IMR-90 (cell line): ENCODE measurements at regions not wholly inside any gene's neighbourhood (a gene's known extent, or its start where the extent isn't known, plus 50 kb on each side); places are given as distances from the start of the nearest gene placed in this dataset.
"Not testable (repeated sequence)": the region's sequence is repeated elsewhere in the genome, so short reads cannot be mapped to it uniquely, and the experiment has no call there.

ENCODE experiments used
- ATAC-seq: fragments of 200-7000 bp; cut with Tn5 transposase; 2 replicates; pipeline ENCODE4 v1.9.1; 2020; ENCODE audit warnings: low read depth, mild to moderate bottlenecking, moderate library complexity
- BruUV-seq: library from RNA; stranded (reverse); fragments of 400-500 nt; replicated peaks from 2 replicates; lab custom pipeline; 2021; lab: Mats Ljungman, UMichigan
- CTCF ChIA-PET: fragments of 300-600 bp; formaldehyde crosslinking; extraction: SDS; loops from one replicate; lab custom pipeline; 2021; ENCODE audit warnings: antibody characterized with exemption; lab: Yijun Ruan, JAX
- POLR2A ChIA-PET: fragments of 300-600 bp; sonication (Branson Sonifier 250); formaldehyde crosslinking; loops from one replicate; lab custom pipeline; 2022; ENCODE audit warnings: antibody characterized with exemption; ENCODE audit not compliant: unreplicated experiment; lab: Charles Lee
- DNase-seq: peaks from one replicate; pipeline ENCODE4 v3.0.0; 2013
- H2AFZ ChIP-seq: replicated peaks from 2 replicates; pipeline ENCODE3; 2013; ENCODE audit warnings: low read length, mild to moderate bottlenecking; ENCODE audit not compliant: poor library complexity
- H2AK5ac ChIP-seq: 2 replicates; pipeline ENCODE4 v1.6.1; 2013; ENCODE audit warnings: low read depth, low read length, inconsistent platforms
- H2AK9ac ChIP-seq: replicated peaks from 2 replicates; pipeline ENCODE3; 2013; ENCODE audit warnings: mild to moderate bottlenecking, low read depth, low read length, moderate library complexity; ENCODE audit not compliant: poor library complexity
- H2BK120ac ChIP-seq: 2 replicates; pipeline ENCODE4 v1.6.1; 2013; ENCODE audit warnings: low read depth, low read length, inconsistent platforms
- H2BK15ac ChIP-seq: 3 replicates; pipeline ENCODE4 v1.6.1; 2013; ENCODE audit warnings: low read depth, low read length, inconsistent platforms
- H2BK20ac ChIP-seq: 2 replicates; pipeline ENCODE4 v1.6.1; 2013; ENCODE audit warnings: low read depth, mild to moderate bottlenecking, inconsistent platforms, low read length, moderate library complexity
- H2BK5ac ChIP-seq: 2 replicates; pipeline ENCODE4 v1.6.1; 2013; ENCODE audit warnings: mild to moderate bottlenecking, low read depth, low read length, inconsistent platforms; ENCODE audit not compliant: poor library complexity, severe bottlenecking
- H3K14ac ChIP-seq: replicated peaks from 2 replicates; pipeline ENCODE4 v1.6.1; 2013; ENCODE audit warnings: low read depth, low read length, inconsistent platforms
- H3K18ac ChIP-seq: 2 replicates; pipeline ENCODE4 v1.6.1; 2013; ENCODE audit warnings: low read depth, low read length, control low read depth
- H3K23ac ChIP-seq: 2 replicates; pipeline ENCODE4 v1.6.1; 2013; ENCODE audit warnings: low read depth, low read length, inconsistent platforms
- H3K27ac ChIP-seq: 2 replicates; pipeline ENCODE4 v1.5.1; 2013; ENCODE audit warnings: mild to moderate bottlenecking, control low read depth, low read length; ENCODE audit not compliant: insufficient read depth
- H3K27me3 ChIP-seq: 2 replicates; pipeline ENCODE4 v1.6.1; 2013; ENCODE audit warnings: low read length; ENCODE audit not compliant: control insufficient read depth, insufficient read depth
- H3K36me3 ChIP-seq: 2 replicates; pipeline ENCODE4 v1.6.1; 2013; ENCODE audit warnings: low read length, mixed read lengths; ENCODE audit not compliant: control insufficient read depth, insufficient read depth
- H3K4ac ChIP-seq: 2 replicates; pipeline ENCODE4 v1.6.1; 2013; ENCODE audit warnings: low read depth, low read length, inconsistent platforms
- H3K4me1 ChIP-seq: 2 replicates; pipeline ENCODE4 v1.6.1; 2013; ENCODE audit warnings: low read length, mixed read lengths; ENCODE audit not compliant: control insufficient read depth, insufficient read depth
- H3K4me2 ChIP-seq: 2 replicates; pipeline ENCODE4 v1.6.1; 2013; ENCODE audit warnings: low read depth, mild to moderate bottlenecking, control low read depth, low read length, moderate library complexity
- H3K4me3 ChIP-seq: 2 replicates; pipeline ENCODE4 v1.5.1; 2013; ENCODE audit warnings: low read depth, mild to moderate bottlenecking, control low read depth, low read length, moderate library complexity; ENCODE audit not compliant: insufficient read depth
- H3K56ac ChIP-seq: 2 replicates; pipeline ENCODE4 v1.6.1; 2013; ENCODE audit warnings: low read length, inconsistent platforms; ENCODE audit not compliant: insufficient read depth; ENCODE audit errors: extremely low read depth
- H3K79me1 ChIP-seq, 2 experiments: 2 replicates each; pipeline ENCODE4 v1.6.1; 2013; ENCODE audit warnings: low read length in 2 of 2, inconsistent platforms in 1 of 2, low read depth in 1 of 2
- H3K9ac ChIP-seq: 2 replicates; pipeline ENCODE4 v1.6.1; 2013; ENCODE audit warnings: low read depth, low read length, control low read depth
- H3K9me1 ChIP-seq: 2 replicates; pipeline ENCODE4 v1.6.1; 2013; ENCODE audit warnings: low read length, inconsistent platforms; ENCODE audit not compliant: insufficient read depth
- H3K9me3 ChIP-seq: 2 replicates; pipeline ENCODE4 v1.6.1; 2013; ENCODE audit warnings: low read length; ENCODE audit not compliant: control insufficient read depth, insufficient read depth
- H4K20me1 ChIP-seq: 2 replicates; pipeline ENCODE4 v1.6.1; 2013; ENCODE audit warnings: low read length, inconsistent platforms; ENCODE audit not compliant: insufficient read depth
- H4K5ac ChIP-seq: 2 replicates; pipeline ENCODE4 v1.6.1; 2013; ENCODE audit warnings: mild to moderate bottlenecking, low read depth, low read length, control low read depth
- H4K8ac ChIP-seq, 2 experiments: 2 replicates each; pipeline ENCODE4 v1.6.1; 2013; ENCODE audit warnings: low read depth in 2 of 2, low read length in 2 of 2, control low read depth in 1 of 2, inconsistent platforms in 1 of 2
- H4K91ac ChIP-seq: 2 replicates; pipeline ENCODE4 v1.6.1; 2013; ENCODE audit warnings: low read depth, low read length, inconsistent platforms; ENCODE audit not compliant: insufficient read depth
- WGBS, 2 experiments: methylation state at CpG; one replicate each; pipeline versions ENCODE4 v1.1.5 to v1.1.7; 2013; ENCODE audit warnings: missing lambda C conversion rate in 2 of 2; ENCODE audit not compliant: insufficient read length in 1 of 2; ENCODE audit errors: extremely low coverage in 2 of 2; 5-methylcytosine and 5-hydroxymethylcytosine counted together
- dilution Hi-C: fragments of 300-500 bp; cut with HindIII; formaldehyde crosslinking; loops from one replicate; pipeline ENCODE4 v1.14.3; 2018; ENCODE audit warnings: low sequenced_read_pairs; ENCODE audit not compliant: unreplicated experiment
- in situ Hi-C: fragments of 300-500 bp; cut with MboI; formaldehyde crosslinking; loops from 3 replicates; pipeline ENCODE4 v1.14.3; 2019; ENCODE audit warnings: low sequenced_read_pairs, inconsistent platforms, mixed read lengths
- intact Hi-C: fragments of 100-400 bp; cut with micrococcal nuclease; formaldehyde crosslinking; loops from 2 replicates; pipeline ENCODE4 v1.10.0; 2022

- H3K4me2 ChIP-seq, H2BK15ac ChIP-seq, H3K18ac ChIP-seq, H2BK5ac ChIP-seq, H3K79me1 ChIP-seq, H3K9ac ChIP-seq, dilution Hi-C loops, H3K4me3 ChIP-seq, H3K9me1 ChIP-seq, H2AK9ac ChIP-seq, intact Hi-C loops, H3K14ac ChIP-seq, H3K4ac ChIP-seq, H4K20me1 ChIP-seq, BruUV-seq, H3K36me3 ChIP-seq, in situ Hi-C loops, H4K8ac ChIP-seq, DNase-seq, H3K23ac ChIP-seq, H4K5ac ChIP-seq, H3K4me1 ChIP-seq, CTCF ChIA-PET, H2AFZ ChIP-seq, H4K91ac ChIP-seq, POLR2A ChIA-PET, H3K9me3 ChIP-seq, H2AK5ac ChIP-seq, H2BK120ac ChIP-seq, H3K56ac ChIP-seq, ATAC-seq, H2BK20ac ChIP-seq, H3K27ac ChIP-seq: not testable (repeated sequence)
- WGBS, 2 experiments, result no CpG with 5 or more reads among the region's 2 CpGs
- H3K27me3 ChIP-seq, result peaks cover 21% of the 10 kb centered on the region
These were observed 63.2 kb upstream of the SSBP3 start for GRCh38 chr1:54469444-54469843.
